ENCODE measurements at regions not wholly inside any gene's neighbourhood (a gene's known extent, or its start where the extent isn't known, plus 50 kb on each side); places are given as distances from the start of the nearest gene placed in this dataset.

- ChIA-PET POLR2A (no interaction called here), CTCF (no interaction called here)
- H3K27ac Mint-ChIP-seq, result no peak overlapping the region
- no peak for ATAC-seq
- DNase-seq (ENCODE audit: low spot score), result no peak
- H3K4me1 Mint-ChIP-seq, result peaks cover 8% of the 10 kb centered on the region
- TF ChIP-seq NR1H2 (CRISPR knock-in tag; IDR thresholded peaks at IDR 0.05) (no peak), JUN (CRISPR knock-in tag; IDR thresholded peaks at IDR 0.05) (no peak), NFYB (CRISPR knock-in tag; conservative IDR thresholded peaks at IDR 0.05; ENCODE audit: low read depth) (no peak), STAT6 (CRISPR knock-in tag; conservative IDR thresholded peaks at IDR 0.05; ENCODE audit: low read depth) (no peak), ATF6 (CRISPR knock-in tag; IDR thresholded peaks at IDR 0.05) (no peak), ZNF396 (CRISPR knock-in tag; IDR thresholded peaks at IDR 0.05; ENCODE audit: borderline replicate concordance) (no peak)
- no peaks in the 10 kb centered on the region; the same call in 1 of the 2 replicates for H3K9me3 Mint-ChIP-seq
- H3K4me3 Mint-ChIP-seq, result no peak overlapping the region
- no peaks in the 10 kb centered on the region for H3K27me3 Mint-ChIP-seq (ENCODE audit: low read depth)
- H3K36me3 Mint-ChIP-seq, result no peaks in the 10 kb centered on the region
Observed at GRCh38 chr3:10678796-10679376, 137.1 kb upstream of the SLC6A11 start.

GRCh38 chr3:10680796-10681195, 135.2 kb upstream of the SLC6A11 start:
- DNase-seq (ENCODE audit: low spot score) (no peak), ATAC-seq (no peak)
- CTCF ChIA-PET, result no interaction called here
- no peak overlapping the region for H3K27ac Mint-ChIP-seq
- no peak overlapping the region for H3K4me3 Mint-ChIP-seq
- H3K36me3 Mint-ChIP-seq, result no peaks in the 10 kb centered on the region
- POLR2A ChIA-PET, result no interaction called here
- no peaks in the 10 kb centered on the region for H3K27me3 Mint-ChIP-seq (ENCODE audit: low read depth)
- H3K9me3 Mint-ChIP-seq, result no peaks in the 10 kb centered on the region; the same call in 1 of the 2 replicates
- no peaks in the 10 kb centered on the region for H3K4me1 Mint-ChIP-seq
- TF ChIP-seq ETV6 (CRISPR knock-in tag; IDR thresholded peaks at IDR 0.05) (no peak), GABPB1 (CRISPR knock-in tag; IDR thresholded peaks at IDR 0.05) (no peak), IRF2 (CRISPR knock-in tag; IDR thresholded peaks at IDR 0.05; ENCODE audit: borderline replicate concordance, low read depth) (no peak), MAX (CRISPR knock-in tag; IDR thresholded peaks at IDR 0.05) (no peak), GRHL2 (CRISPR knock-in tag; IDR thresholded peaks at IDR 0.05; ENCODE audit: insufficient replicate concordance, severe bottlenecking) (no peak), NR3C1 (CRISPR knock-in tag; conservative IDR thresholded peaks at IDR 0.05; ENCODE audit: low read depth) (no peak), ZNF416 (CRISPR knock-in tag; IDR thresholded peaks at IDR 0.05) (no peak), ZNF425 (CRISPR knock-in tag; conservative IDR thresholded peaks at IDR 0.05) (no peak), MXD4 (CRISPR knock-in tag; IDR thresholded peaks at IDR 0.05; ENCODE audit: borderline replicate concordance) (no peak), KAT7 (CRISPR knock-in tag; IDR thresholded peaks at IDR 0.05; ENCODE audit: borderline replicate concordance) (no peak), ZBTB43 (CRISPR knock-in tag; IDR thresholded peaks at IDR 0.05) (no peak), E2F5 (CRISPR knock-in tag; IDR thresholded peaks at IDR 0.05) (no peak), TCF7 (CRISPR knock-in tag; IDR thresholded peaks at IDR 0.05; ENCODE audit: low read depth) (no peak), ZNF532 (CRISPR knock-in tag; IDR thresholded peaks at IDR 0.05; ENCODE audit: borderline replicate concordance) (no peak)
